ENCODE measurements at regions not wholly inside any gene's neighbourhood (a gene's known extent, or its start where the extent isn't known, plus 50 kb on each side); places are given as distances from the start of the nearest gene placed in this dataset.

DNA sequence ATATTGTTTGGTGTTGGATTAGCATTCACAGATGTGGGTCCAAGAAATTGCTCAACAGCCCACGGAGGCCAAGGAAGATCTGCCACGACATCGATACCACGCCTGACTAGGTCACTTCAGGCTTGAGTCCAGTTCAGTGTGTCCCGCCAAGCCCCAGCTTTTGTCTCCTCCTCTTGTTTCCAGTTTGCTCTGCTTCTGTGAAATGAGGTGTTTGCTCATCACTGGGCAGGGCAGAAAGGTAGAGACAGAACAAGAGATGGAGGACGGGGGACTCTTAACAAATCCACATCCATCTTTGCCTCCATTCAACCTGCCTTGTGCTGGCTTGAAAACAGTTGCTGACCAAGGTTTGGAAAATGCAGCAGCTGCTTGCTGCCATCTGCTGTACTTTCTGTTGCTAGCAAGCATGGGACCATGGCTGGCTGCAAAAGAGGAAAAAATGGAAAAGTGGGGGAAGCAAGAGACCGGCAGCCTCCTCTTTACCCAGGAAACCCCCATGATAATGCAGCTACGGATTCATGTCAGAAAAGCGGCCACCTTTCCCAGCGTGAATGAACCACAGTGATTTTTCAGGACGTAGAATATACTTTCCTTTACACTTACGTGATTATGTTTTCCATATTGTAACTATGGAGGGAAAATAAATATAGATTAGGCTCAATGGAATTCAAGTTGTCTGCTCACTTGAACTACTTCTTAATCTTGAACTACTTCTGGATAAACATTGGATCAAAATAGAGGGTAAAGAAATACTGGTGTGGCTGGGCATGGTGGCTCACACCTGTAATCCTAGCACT is 80.2 kb upstream of the GREM2 start:
- TF ChIP-seq, protein P1, sequence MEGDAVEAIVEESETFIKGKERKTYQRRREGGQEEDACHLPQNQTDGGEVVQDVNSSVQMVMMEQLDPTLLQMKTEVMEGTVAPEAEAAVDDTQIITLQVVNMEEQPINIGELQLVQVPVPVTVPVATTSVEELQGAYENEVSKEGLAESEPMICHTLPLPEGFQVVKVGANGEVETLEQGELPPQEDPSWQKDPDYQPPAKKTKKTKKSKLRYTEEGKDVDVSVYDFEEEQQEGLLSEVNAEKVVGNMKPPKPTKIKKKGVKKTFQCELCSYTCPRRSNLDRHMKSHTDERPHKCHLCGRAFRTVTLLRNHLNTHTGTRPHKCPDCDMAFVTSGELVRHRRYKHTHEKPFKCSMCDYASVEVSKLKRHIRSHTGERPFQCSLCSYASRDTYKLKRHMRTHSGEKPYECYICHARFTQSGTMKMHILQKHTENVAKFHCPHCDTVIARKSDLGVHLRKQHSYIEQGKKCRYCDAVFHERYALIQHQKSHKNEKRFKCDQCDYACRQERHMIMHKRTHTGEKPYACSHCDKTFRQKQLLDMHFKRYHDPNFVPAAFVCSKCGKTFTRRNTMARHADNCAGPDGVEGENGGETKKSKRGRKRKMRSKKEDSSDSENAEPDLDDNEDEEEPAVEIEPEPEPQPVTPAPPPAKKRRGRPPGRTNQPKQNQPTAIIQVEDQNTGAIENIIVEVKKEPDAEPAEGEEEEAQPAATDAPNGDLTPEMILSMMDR (IDR thresholded peaks at IDR 0.05): peak in 5 of 6 experiments; percentile 17 to 80 (median 75)
- TF ChIP-seq POLR2A (IDR thresholded peaks at IDR 0.05): no peak

All from thyroid gland (tissue), 4 donors.